Hematopoietic multipotent progenitor cell (in vitro differentiated cells): ENCODE measurements at regions not wholly inside any gene's neighbourhood (a gene's known extent, or its start where the extent isn't known, plus 50 kb on each side); places are given as distances from the start of the nearest gene placed in this dataset.
A peak's percentile ranks its signal among the peaks of the same experiment; 100 is the strongest.

Experiments used
- DNase-seq, 3 donors: peaks; one replicate each; pipeline ENCODE4 v3.0.0-alpha.2; 2011 to 2015; ENCODE audit warnings: low read depth in 2 of 3, low spot score in 2 of 3

- DNase-seq = peak in 2 of 3 donors; percentile 85 to 94
Observed at GRCh38 chr6:14734416-14735340, 511.2 kb upstream of the JARID2 start.

DNA sequence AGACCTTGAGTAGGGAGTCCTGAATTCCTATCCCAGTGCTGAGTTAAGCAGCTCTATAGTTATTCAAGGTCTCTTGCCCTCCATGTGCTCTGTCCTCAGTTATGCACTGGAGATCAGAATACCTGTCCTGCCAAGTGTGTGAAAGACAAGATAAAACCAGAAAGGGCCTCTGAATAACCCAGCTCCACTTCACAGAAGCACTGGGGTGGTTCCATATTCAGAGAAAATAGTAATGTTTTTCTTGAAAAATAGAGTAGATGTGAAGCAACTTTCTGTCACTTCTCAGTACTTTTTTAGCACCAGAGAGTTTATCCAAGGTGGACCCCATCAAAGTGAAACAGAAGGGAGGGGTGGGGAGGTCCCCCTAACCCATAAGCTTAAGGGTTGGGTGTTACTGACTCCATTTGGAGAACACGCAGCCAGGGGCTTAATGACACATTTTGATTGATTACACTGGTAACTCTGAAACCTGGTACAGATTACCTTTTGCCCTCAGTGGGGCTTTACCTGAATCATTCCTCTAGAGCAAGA lies 509.8 kb upstream of the JARID2 start:
- no peak for DNase-seq

- no peak for DNase-seq
Observed at GRCh38 chr6:14736554-14736953, 509.3 kb upstream of the JARID2 start.

- DNase-seq = no peak
Observed at GRCh38 chr6:14738497-14738896, 507.4 kb upstream of the JARID2 start.

DNA sequence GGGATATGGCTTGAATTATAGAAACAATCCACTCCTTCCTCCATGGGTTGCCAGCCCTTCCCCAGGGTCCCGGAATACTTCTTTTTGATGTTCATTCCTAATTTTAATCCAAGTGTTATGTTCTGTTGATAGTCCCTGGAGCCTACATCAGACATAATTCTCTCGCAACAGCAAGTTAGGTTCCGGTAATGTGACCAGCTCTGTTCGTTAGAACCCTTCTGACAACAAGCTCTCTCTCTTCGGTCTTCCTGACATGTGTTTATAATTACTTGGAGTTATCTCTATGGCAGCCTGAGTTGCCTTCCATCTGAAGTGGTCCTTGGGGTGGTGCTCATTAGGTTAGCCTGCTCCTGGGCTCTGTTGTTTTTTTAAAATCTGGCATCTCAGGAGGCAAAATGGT lies 506.9 kb upstream of the JARID2 start:
- no peak for DNase-seq

DNA sequence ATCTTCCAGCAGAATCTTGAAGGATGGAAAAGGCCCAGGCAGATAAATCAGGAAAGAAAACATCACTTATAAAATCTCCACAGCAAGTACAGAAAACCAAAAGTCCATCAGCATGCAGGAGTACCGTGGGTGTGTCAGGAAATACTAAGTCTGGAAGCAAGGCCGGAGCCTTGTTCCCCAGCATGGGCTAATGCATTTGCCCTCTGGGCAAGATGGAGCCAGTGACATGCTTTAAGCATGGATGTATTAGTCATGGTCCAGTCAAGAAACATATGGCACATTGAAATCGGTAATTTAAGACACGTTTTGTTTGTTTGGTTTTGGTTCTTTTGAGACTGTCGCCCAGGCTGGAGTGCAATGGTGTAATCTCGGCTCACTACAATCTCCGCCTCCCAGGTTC lies 506.0 kb upstream of the JARID2 start:
- no peak for DNase-seq

- no peak for DNase-seq
Observed at GRCh38 chr6:14742171-14742570, 503.7 kb upstream of the JARID2 start.

GRCh38 chr6:14742680-14743079 lies 503.2 kb upstream of the JARID2 start:
- DNase-seq = no peak

- DNase-seq = no peak
Observed at GRCh38 chr6:14743144-14743473, 502.8 kb upstream of the JARID2 start.

DNA sequence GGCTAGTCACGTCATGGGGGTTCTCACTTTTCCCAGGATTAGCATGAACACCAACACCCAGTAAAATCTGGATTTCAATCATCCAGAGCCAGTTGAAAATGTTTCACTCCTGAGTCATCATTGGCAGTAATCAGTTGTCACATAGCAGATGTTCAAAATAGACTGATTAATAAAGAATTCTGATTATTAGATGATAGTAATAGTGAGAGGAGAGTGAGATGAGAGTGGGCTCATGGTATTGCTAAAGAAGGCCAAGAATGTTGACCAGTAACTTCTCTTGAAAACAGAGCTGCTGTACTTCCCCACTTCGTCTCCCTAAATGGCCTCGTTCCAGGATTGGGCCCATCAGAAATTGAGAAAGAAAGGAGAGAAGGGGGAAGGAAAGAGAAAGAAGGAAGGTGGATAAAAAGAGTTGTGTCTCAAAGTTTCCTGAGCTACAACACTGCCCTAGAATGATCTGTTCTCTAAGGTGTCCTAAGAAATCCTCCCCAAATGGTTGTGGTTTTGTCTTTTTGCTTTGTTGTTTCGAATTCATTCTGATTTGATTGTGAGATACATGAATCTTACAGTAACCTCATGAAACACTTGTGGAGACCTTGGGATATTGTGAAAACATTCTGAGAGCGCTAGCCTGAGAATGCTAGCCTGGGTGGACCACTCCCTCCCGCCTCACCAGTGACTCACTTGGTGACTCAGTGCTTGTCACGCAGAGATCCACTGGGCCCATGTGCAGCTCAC lies 502.2 kb upstream of the JARID2 start:
- DNase-seq = no peak

- DNase-seq = no peak
Observed at GRCh38 chr6:14744212-14744556, 501.7 kb upstream of the JARID2 start.

GRCh38 chr6:14746139-14746837 lies 499.6 kb upstream of the JARID2 start:
- no peak for DNase-seq

GRCh38 chr6:14747881-14748520 lies 497.9 kb upstream of the JARID2 start:
- DNase-seq = no peak

DNA sequence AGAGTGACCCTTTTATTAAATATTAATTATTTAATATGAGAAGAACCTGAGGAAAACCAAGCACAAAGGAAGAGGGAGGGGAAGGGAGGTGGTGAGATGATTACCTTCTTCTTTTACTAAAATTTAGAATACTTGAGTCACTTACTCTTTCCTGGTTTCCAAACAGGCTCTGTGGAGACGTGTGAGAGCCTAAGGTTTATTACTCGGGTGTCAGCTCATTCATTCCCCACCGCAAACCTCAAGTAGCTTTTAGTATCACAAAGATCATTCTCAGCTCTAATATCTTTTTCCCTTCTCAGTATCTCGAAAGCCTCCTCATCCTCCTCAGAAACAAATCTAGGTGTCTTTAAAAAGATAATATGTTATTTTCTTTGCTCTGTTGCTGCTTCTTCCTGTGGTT lies 497.2 kb upstream of the JARID2 start:
- DNase-seq = no peak

GRCh38 chr6:14750059-14750661 lies 495.7 kb upstream of the JARID2 start:
- DNase-seq = no peak

GRCh38 chr6:14751645-14752175 lies 494.2 kb upstream of the JARID2 start:
- DNase-seq = no peak

DNA sequence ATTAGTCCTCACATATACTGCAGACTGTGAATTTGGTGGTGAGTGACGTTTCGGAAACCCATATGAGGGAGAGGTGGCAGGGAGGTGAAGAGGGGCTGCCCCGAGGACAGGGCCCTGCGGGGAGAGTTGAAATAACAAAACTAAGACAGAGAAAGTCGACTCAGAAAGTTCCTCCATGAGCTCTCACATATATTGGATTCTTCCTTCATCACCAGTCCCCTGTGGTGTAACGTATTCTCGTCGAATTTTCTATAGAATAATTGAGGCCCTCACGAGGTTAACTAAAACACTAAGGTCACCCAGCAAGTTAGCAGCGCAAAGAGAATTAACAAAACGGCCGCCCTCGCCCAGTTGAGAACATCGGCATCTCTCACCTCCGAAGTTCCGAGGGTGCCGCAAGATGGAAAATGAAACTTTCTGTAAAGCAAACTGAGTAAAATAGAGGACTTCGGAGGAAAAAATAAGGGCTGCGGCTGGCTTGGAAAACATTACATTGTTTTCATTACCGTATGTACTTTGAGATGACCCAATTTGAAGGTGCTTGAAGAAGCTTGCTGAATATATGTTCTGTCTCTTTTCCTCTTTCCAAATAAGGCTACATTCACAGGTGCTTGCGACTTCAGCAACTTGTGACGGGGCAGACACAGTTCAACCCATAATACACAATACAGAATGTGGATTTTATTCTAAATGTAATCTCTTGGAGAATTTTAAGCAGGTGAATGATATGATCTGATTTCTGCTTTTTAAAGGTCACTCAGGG lies 490.9 kb upstream of the JARID2 start:
- DNase-seq = no peak

GRCh38 chr6:14756340-14756739 lies 489.5 kb upstream of the JARID2 start:
- DNase-seq = no peak

DNA sequence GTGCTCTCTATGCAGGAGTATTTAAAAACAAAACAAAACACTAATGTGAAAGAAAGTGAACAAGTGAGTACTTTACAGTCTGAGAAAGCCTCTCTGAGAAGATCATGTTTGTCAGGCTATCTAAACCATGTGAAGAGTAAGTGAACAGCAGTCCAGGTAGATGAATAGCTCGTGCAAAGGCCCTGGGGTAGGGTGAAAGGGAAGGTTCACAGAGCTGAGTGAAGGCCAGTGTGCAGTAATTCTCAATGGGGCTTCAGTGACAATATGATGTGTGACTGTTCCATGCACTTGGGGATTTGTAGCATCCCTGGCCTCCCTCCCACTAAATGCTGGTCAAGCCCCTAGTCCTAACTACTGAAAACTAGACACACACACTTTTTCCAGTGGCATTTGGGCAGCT lies 488.9 kb upstream of the JARID2 start:
- no peak for DNase-seq
